ENCODE measurements at regions not wholly inside any gene's neighbourhood (a gene's known extent, or its start where the extent isn't known, plus 50 kb on each side); places are given as distances from the start of the nearest gene placed in this dataset.

DNA sequence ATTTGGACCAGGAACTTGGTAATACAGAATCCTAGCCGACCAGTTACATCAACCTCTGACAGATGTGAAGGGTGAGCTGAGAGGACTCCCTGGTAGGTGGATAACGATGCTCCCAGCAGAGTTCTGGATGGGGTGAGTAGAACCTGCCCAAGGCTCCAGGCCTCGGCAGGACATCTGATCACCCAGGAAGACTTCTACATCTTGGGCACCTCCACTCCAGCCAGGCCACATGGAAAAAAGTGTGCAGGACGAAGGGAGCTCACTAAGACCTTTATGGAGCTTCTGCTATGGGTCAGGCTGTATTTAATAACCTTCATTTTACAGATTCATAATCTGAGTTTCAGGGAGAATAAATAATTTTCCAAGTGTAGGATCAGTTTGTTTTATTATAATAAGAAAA, 1028.7 kb downstream of the BCL11B start:
- no peaks in the 10 kb centered on the region for H3K27me3 Mint-ChIP-seq
- no peak overlapping the region for H3K4me3 Mint-ChIP-seq
- H3K9me3 Mint-ChIP-seq: no peaks in the 10 kb centered on the region
- no peak for DNase-seq (ENCODE audit: low spot score in 2 of 2)
- H3K36me3 Mint-ChIP-seq (ENCODE audit: insufficient read depth): no peaks in the 10 kb centered on the region
- H3K27ac Mint-ChIP-seq (ENCODE audit: low read depth): no peak overlapping the region
- ATAC-seq (replicated peaks; ENCODE audit: extremely low read depth, poor library complexity, severe bottlenecking): no peak
- peaks cover 29% of the 10 kb centered on the region for H3K4me1 Mint-ChIP-seq

DNA sequence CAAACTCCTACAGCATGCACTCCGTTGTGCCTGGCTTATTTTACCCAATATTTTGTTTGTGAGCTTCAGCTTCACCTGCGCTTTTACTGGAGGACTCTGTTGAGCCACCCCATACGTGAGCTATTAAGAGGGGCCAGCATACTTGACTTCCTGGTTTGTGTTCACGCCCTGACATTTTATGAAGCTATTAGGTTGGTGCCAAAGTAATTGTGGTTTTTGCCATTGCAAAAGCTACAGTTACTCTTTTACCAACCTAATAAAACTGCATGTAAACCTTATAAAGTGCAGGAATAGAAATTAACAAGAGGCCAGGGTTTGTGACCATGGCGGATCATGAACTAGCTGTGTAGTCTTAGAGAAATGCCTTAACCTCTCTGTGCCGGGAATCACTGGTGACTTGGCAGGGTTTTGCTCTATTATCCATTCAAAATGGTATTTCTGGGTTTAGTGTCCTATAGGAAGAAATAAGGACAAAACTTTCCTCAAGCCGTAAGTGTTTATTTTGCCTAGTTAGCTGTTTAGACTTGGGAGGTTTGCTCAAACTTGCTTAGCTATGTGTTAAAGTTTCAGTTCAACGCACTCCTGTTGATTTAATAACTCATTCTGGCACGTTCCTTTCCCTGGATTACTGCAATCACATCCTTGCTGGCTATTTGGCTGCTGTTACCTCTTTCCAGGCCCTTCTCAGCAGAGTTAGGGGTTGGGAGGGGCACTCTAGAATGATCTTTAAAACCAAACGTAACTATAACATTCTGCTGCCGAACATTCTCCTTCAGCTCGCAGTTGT, 1027.6 kb downstream of the BCL11B start:
- no peaks in the 10 kb centered on the region for H3K9me3 Mint-ChIP-seq
- H3K4me3 Mint-ChIP-seq: no peak overlapping the region
- H3K36me3 Mint-ChIP-seq (ENCODE audit: insufficient read depth): no peaks in the 10 kb centered on the region
- H3K4me1 Mint-ChIP-seq: peaks cover 25% of the 10 kb centered on the region
- no peaks in the 10 kb centered on the region for H3K27me3 Mint-ChIP-seq
- DNase-seq (ENCODE audit: low spot score in 2 of 2) (no peak), ATAC-seq (replicated peaks; ENCODE audit: extremely low read depth, poor library complexity, severe bottlenecking) (no peak)
- H3K27ac Mint-ChIP-seq (ENCODE audit: low read depth): no peak overlapping the region

DNA sequence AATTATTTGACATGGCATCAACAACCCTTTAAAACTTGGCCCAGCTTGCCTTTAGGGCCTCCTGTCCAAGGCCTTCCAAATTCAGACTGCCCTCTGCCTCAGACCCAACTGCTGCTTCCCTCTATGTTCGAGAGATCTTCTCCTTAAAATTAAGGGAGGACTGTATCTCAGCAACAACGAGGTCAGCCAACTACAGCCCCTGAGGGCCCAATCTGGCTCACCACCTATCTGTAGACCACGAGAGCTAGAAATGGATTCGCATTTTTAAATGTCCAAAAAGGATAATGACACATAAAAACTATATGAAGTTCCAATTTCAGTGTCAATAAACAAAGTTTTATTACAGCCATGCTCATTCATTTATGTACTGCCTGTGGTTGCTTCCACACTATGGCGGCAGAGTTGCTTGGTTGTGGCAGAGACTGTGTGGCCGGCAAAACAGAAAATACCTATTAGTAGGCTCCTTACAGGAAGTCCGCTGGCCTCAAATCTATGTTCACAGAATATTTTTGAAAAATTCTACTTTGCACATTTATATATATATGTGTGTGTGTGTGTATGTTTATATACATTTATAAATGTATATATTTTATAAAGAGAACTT, 1026.9 kb downstream of the BCL11B start:
- Mint-ChIP-seq H3K4me3 (no peak overlapping the region), H3K9me3 (no peaks in the 10 kb centered on the region), H3K27me3 (no peaks in the 10 kb centered on the region), H3K4me1 (peaks cover 21% of the 10 kb centered on the region), H3K36me3 (ENCODE audit: insufficient read depth) (no peaks in the 10 kb centered on the region), H3K27ac (ENCODE audit: low read depth) (no peak overlapping the region)
- DNase-seq (ENCODE audit: low spot score in 2 of 2) (no peak), ATAC-seq (replicated peaks; ENCODE audit: extremely low read depth, poor library complexity, severe bottlenecking) (no peak)

DNA sequence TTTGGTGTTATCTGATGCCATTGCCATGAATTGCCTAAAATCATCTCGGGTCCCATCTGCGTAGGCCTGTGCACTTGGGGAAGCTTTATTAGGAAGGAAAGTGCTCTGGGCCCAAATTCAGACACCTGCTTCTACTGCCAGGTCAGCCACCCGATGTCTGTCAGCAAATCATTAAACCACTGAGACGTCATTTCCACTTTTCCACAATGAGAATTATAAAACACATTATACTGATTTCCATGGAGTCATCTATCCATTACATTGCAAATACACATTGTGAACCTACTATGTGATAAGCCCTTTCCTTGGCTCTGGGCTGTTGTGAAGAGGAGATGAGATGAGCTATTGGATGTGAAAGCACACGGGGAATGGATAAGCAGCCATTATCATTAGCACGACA, 1022.9 kb downstream of the BCL11B start:
- Mint-ChIP-seq H3K27ac (ENCODE audit: low read depth) (no peak overlapping the region), H3K36me3 (ENCODE audit: insufficient read depth) (no peaks in the 10 kb centered on the region), H3K9me3 (no peaks in the 10 kb centered on the region), H3K4me1 (peaks cover 19% of the 10 kb centered on the region), H3K27me3 (no peaks in the 10 kb centered on the region), H3K4me3 (no peak overlapping the region)
- DNase-seq (ENCODE audit: low spot score in 2 of 2) (no peak), ATAC-seq (replicated peaks; ENCODE audit: extremely low read depth, poor library complexity, severe bottlenecking) (no peak)

DNA sequence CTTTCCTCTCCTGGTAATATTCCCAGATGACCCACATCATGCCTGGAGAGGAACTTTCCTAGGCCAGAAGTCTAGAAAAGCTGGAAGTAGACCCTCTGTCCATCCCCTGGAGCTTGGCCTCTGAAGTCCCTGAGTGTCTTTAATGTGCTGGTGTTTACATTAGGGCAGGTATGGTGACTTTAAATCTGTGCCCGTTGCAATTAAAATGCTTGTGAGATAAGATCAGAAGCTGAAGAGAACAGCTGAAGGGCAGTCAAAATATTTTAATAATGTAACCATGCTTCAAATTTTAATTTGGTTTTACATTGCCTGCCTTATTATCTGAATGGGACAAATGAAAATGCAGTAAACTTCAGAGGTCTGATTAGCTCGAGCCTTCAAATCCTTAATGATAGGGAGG, 1022.5 kb downstream of the BCL11B start:
- Mint-ChIP-seq H3K27me3 (no peaks in the 10 kb centered on the region), H3K4me1 (peaks cover 14% of the 10 kb centered on the region), H3K4me3 (no peak overlapping the region), H3K27ac (ENCODE audit: low read depth) (no peak overlapping the region), H3K36me3 (ENCODE audit: insufficient read depth) (no peaks in the 10 kb centered on the region), H3K9me3 (no peaks in the 10 kb centered on the region)
- ATAC-seq (replicated peaks; ENCODE audit: extremely low read depth, poor library complexity, severe bottlenecking) (no peak), DNase-seq (ENCODE audit: low spot score in 2 of 2) (no peak)

DNA sequence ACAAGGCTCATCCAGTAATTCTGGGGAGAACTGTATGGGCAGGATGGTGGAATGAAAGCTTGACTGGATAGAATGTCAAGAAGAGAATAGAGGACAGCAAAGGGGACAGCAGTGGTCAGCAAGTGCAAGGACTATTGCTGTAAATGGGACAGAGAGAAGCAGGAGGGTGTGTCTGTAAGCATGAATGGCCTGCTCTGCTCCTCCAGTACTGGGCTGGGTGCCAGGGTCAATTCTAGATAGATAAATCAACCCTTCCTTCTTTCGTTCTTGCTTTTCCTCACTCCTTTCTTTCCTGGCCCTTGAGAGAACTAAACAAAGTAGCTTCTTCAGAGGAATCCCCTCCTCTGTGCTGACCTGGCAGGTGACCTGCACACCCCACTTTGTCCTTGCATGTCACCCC, 1019.2 kb downstream of the BCL11B start:
- Mint-ChIP-seq H3K4me1 (peaks cover 5% of the 10 kb centered on the region), H3K9me3 (no peaks in the 10 kb centered on the region), H3K4me3 (no peak overlapping the region), H3K27ac (ENCODE audit: low read depth) (no peak overlapping the region), H3K27me3 (no peaks in the 10 kb centered on the region), H3K36me3 (ENCODE audit: insufficient read depth) (no peaks in the 10 kb centered on the region)
- DNase-seq (ENCODE audit: low spot score in 2 of 2) (no peak), ATAC-seq (replicated peaks; ENCODE audit: extremely low read depth, poor library complexity, severe bottlenecking) (no peak)

DNA sequence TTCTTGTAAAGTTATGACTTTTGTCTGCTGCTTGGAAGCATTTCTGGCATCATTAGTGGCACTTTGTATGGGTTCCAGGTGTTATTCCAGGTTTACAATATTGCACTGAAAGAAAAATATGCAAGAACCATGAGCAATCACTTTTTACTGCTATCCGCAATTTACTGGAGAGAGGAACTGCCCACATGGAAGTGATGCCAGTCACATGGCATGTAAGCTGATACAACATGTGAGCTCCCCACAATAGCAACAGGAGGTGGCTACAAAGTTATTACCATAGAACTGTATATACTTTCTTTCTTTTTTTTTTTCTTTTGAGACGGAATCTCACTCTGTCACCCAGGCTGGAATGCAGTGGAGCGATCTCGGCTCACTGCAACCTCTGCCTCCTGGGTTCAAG, 1012.1 kb downstream of the BCL11B start:
- DNase-seq (ENCODE audit: low spot score in 2 of 2): no peak

DNA sequence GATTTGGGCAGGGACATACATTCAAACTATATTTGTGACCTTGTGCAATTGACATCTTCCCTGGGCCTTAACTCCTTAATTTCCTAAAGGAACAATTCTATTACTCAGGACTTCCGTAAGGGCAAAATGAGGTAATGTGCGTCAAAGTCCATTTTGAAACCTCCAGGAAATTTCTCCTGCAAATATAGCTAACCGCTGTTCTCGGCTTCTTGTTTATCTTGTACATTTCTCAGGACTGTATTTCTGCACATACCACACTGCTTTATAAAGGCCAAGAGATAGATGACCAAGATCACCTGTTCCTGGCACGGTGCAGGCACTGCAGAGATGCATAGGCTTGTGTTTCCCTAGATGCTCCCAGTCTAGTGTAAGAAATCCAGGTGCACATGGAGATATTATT, 1009.4 kb downstream of the BCL11B start:
- H3K4me1 Mint-ChIP-seq: peaks cover 5% of the 10 kb centered on the region
- no peak overlapping the region for H3K4me3 Mint-ChIP-seq
- no peak for DNase-seq (ENCODE audit: low spot score in 2 of 2)
- no peaks in the 10 kb centered on the region for H3K27me3 Mint-ChIP-seq
- H3K36me3 Mint-ChIP-seq (ENCODE audit: insufficient read depth): no peaks in the 10 kb centered on the region
- ATAC-seq (replicated peaks; ENCODE audit: extremely low read depth, poor library complexity, severe bottlenecking): no peak
- H3K9me3 Mint-ChIP-seq: peaks cover 7% of the 10 kb centered on the region
- H3K27ac Mint-ChIP-seq (ENCODE audit: low read depth): no peak overlapping the region

More for the DNA sequence above, 1012.1 kb downstream of the BCL11B start:
- H3K4me1 Mint-ChIP-seq: peaks cover 5% of the 10 kb centered on the region
- no peak for ATAC-seq (replicated peaks; ENCODE audit: extremely low read depth, poor library complexity, severe bottlenecking)
- no peaks in the 10 kb centered on the region for H3K9me3 Mint-ChIP-seq
- H3K27me3 Mint-ChIP-seq: no peaks in the 10 kb centered on the region
- H3K4me3 Mint-ChIP-seq: no peak overlapping the region
- H3K27ac Mint-ChIP-seq (ENCODE audit: low read depth): no peak overlapping the region
- no peaks in the 10 kb centered on the region for H3K36me3 Mint-ChIP-seq (ENCODE audit: insufficient read depth)

DNA sequence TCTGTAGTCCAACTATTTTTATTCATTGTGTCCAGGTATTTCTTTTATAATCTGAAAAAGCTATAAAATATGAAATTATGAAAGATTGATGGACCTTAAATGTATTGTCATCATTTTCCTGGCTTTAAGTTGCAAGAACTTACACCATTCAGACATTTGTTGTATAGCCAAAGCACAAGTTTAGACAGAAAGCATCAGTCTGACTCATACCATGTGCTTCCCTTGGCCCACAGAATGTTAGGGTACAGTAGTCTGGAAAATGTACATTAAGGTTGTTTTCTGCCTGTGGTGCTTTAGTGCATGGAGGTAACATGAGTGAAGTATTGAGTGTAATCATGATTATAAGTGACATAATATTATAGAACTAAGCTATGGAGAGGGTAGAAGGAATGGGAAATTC, 1002.5 kb downstream of the BCL11B start:
- H3K9me3 Mint-ChIP-seq: peaks cover 11% of the 10 kb centered on the region
- peaks cover 9% of the 10 kb centered on the region for H3K4me1 Mint-ChIP-seq
- no peaks in the 10 kb centered on the region for H3K27me3 Mint-ChIP-seq
- DNase-seq (ENCODE audit: low spot score in 2 of 2) (no peak), ATAC-seq (replicated peaks; ENCODE audit: extremely low read depth, poor library complexity, severe bottlenecking) (no peak)
- H3K4me3 Mint-ChIP-seq: no peak overlapping the region
- no peaks in the 10 kb centered on the region for H3K36me3 Mint-ChIP-seq (ENCODE audit: insufficient read depth)
- H3K27ac Mint-ChIP-seq (ENCODE audit: low read depth): no peak overlapping the region

DNA sequence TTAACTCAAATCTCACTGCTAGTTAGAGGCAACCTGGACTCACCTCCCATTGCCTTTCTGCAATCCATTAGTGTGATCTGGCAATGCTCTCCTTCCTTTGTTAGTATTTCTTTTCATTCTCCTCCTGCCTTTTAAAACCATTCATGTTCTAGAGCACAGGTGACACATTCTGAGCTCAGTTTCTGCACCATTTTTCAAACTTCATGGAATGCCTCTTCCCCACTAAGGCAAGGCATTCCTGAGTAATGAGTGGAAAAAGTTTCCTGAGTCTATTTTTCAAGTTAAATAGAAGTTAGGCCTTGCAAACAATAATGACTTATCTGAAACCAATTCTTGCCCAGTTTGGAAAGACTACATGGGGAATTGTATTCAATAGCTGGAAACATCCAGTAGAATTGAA, 1001.8 kb downstream of the BCL11B start:
- Mint-ChIP-seq H3K4me3 (no peak overlapping the region), H3K27me3 (no peaks in the 10 kb centered on the region), H3K9me3 (peaks cover 11% of the 10 kb centered on the region), H3K4me1 (peaks cover 9% of the 10 kb centered on the region), H3K36me3 (ENCODE audit: insufficient read depth) (no peaks in the 10 kb centered on the region), H3K27ac (ENCODE audit: low read depth) (no peak overlapping the region)
- ATAC-seq (replicated peaks; ENCODE audit: extremely low read depth, poor library complexity, severe bottlenecking): no peak
- DNase-seq (ENCODE audit: low spot score in 2 of 2): no peak

DNA sequence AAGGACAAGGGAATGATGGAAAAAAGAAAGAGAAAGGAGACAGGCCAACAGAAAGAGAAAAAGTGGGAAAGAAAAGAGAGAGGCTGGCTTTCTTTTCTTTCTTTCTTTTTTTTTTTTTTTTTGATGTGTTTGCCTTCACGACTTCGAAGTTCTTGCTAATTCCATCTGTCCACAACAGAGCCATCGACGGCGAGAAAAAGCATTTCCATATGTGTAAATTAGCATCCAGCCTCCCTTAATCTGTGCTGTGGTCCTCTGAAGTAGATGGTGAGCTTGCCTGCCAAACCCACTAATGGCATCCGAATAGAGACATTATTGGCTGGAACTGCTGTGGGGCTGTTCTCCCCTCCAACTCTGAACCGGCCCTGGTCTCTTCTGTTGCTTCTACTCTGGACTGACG, 997.4 kb downstream of the BCL11B start:
- H3K27ac Mint-ChIP-seq (ENCODE audit: low read depth): no peak overlapping the region

DNA sequence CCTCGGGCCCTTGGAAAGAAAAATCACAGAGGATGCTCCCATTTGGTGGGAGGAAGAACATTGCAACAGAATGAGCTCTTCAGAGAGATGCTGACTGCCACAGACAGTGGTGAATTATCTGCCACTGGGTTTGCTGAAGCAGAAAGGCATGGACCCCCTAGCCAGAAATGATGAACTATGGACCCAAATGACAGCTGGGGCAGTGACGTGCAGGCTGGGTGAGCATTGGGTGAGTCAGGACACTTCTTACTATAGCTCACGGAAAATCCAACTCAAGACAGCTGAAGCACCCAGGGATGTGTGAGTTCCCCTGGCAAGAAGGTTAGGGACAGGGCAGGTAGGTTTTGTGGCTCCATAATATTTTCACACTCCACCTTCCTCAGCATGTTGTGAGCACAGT, 993.2 kb downstream of the BCL11B start:
- Mint-ChIP-seq H3K27me3 (no peaks in the 10 kb centered on the region), H3K27ac (ENCODE audit: low read depth) (no peak overlapping the region), H3K9me3 (peaks cover 8% of the 10 kb centered on the region), H3K4me1 (no peaks in the 10 kb centered on the region), H3K4me3 (no peak overlapping the region), H3K36me3 (ENCODE audit: insufficient read depth) (no peaks in the 10 kb centered on the region)
- DNase-seq (ENCODE audit: low spot score in 2 of 2) (no peak), ATAC-seq (replicated peaks; ENCODE audit: extremely low read depth, poor library complexity, severe bottlenecking) (no peak)

More for the DNA sequence above, 997.4 kb downstream of the BCL11B start:
- Mint-ChIP-seq H3K9me3 (peaks cover 5% of the 10 kb centered on the region), H3K4me1 (peaks cover 9% of the 10 kb centered on the region), H3K4me3 (no peak overlapping the region), H3K27me3 (no peaks in the 10 kb centered on the region), H3K36me3 (ENCODE audit: insufficient read depth) (no peaks in the 10 kb centered on the region)
- DNase-seq (ENCODE audit: low spot score in 2 of 2) (no peak), ATAC-seq (replicated peaks; ENCODE audit: extremely low read depth, poor library complexity, severe bottlenecking) (no peak)

DNA sequence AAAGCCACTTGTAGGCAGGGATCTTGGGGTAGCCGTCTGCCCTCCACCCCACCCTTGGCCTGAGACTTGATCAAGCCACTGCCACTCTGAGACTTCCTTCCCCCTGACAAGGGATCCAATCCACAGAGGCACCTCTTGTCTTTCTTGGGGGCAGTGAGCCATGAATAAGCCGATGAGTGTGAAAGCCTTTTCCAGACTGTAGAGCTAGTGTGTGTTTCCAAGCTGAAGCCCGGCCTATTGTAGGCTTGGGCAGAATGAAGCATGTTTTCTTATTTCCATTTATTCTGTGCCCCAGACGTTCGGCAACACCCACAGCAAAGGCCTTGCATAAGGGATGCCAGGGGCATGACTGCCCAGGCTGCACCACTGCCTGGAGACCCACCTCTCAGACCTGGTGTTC, 991.6 kb downstream of the BCL11B start:
- Mint-ChIP-seq H3K27ac (ENCODE audit: low read depth) (no peak overlapping the region), H3K36me3 (ENCODE audit: insufficient read depth) (no peaks in the 10 kb centered on the region), H3K4me1 (peaks cover 6% of the 10 kb centered on the region), H3K27me3 (no peaks in the 10 kb centered on the region), H3K9me3 (peaks cover 8% of the 10 kb centered on the region), H3K4me3 (no peak overlapping the region)
- DNase-seq (ENCODE audit: low spot score in 2 of 2) (no peak), ATAC-seq (replicated peaks; ENCODE audit: extremely low read depth, poor library complexity, severe bottlenecking) (no peak)

All from central memory CD8-positive, alpha-beta T cell (primary cell).